ENCODE measurements at regions not wholly inside any gene's neighbourhood (a gene's known extent, or its start where the extent isn't known, plus 50 kb on each side); places are given as distances from the start of the nearest gene placed in this dataset.

DNA sequence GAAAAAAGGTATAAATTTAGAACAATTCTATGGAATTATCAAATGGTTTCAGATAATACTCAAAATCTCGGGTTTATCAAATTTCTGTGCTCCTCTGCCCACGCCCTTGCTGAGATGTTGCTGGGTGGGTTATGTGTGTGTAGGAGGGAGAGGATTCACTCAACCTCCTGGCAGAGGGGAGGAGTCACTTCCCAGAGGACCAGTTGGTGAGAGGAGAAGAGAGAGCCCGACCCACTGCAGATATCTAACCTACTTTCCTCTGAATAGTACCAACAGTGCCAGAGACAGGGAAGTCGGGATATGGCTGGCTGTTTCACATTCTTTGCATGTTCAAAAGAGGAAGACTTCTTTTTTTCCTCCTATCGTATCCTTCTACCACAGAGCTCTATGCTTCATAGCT, 187.1 kb upstream of the MAN1A1 start:
- intact Hi-C loops (cut with DNase I; ENCODE audit: low total_unique reads), result no loop called here
- Histone ChIP-seq H3K36me3 (no peaks in the 10 kb centered on the region), H3K9me3 (no peaks in the 10 kb centered on the region), H3K27me3 (replicated peaks in 1 of 7) (no peaks in the 10 kb centered on the region), H3K4me1 (no peaks in the 10 kb centered on the region), H3K4me3 (no peak overlapping the region), H3K27ac (no peak overlapping the region)
- TF ChIP-seq, protein P1, sequence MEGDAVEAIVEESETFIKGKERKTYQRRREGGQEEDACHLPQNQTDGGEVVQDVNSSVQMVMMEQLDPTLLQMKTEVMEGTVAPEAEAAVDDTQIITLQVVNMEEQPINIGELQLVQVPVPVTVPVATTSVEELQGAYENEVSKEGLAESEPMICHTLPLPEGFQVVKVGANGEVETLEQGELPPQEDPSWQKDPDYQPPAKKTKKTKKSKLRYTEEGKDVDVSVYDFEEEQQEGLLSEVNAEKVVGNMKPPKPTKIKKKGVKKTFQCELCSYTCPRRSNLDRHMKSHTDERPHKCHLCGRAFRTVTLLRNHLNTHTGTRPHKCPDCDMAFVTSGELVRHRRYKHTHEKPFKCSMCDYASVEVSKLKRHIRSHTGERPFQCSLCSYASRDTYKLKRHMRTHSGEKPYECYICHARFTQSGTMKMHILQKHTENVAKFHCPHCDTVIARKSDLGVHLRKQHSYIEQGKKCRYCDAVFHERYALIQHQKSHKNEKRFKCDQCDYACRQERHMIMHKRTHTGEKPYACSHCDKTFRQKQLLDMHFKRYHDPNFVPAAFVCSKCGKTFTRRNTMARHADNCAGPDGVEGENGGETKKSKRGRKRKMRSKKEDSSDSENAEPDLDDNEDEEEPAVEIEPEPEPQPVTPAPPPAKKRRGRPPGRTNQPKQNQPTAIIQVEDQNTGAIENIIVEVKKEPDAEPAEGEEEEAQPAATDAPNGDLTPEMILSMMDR (IDR thresholded peaks at IDR 0.05 in 8 of 11, conservative IDR thresholded peaks at IDR 0.05 in 3 of 11), result no peak
- TF ChIP-seq POLR2AphosphoS5 (IDR thresholded peaks at IDR 0.05) (no peak), POLR2A (IDR thresholded peaks at IDR 0.05) (no peak)
- DNase-seq, result no peak
- 75 to 88% (median 82%) methylated on average over 5 of the region's 5 CpGs for WGBS, 5 donors

DNA sequence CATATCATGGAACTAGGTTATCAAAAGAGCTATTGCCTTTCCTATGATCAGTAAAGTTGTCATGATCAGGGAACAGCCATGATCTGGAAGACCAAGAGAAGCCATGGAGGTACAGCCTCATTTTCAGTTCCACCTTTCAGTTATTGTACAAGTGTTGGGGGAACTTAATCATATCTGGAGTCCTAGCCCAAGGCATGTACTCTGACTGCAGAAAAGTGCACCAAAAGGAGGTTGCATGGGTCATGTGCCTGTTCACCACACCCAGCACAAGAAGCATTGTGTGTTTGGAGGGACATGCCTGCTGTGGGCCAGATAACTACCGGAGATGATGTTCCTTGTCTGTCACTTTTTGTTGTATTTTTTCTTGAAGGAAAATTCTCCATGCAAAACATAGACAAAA, 185.8 kb upstream of the MAN1A1 start:
- DNase-seq, result no peak
- 55 to 97% (median 91%) methylated on average over 1 of the region's 1 CpG for WGBS, 5 donors
- H3K36me3 ChIP-seq, result no peaks in the 10 kb centered on the region
- intact Hi-C loops (cut with DNase I; ENCODE audit: low total_unique reads), result no loop called here
- H3K27ac ChIP-seq, result no peak overlapping the region
- H3K4me1 ChIP-seq, result no peaks in the 10 kb centered on the region
- no peak overlapping the region for H3K4me3 ChIP-seq
- TF ChIP-seq POLR2AphosphoS5 (IDR thresholded peaks at IDR 0.05) (no peak), POLR2A (IDR thresholded peaks at IDR 0.05) (no peak)
- H3K27me3 ChIP-seq (replicated peaks in 1 of 7), result no peaks in the 10 kb centered on the region
- no peaks in the 10 kb centered on the region for H3K9me3 ChIP-seq

DNA sequence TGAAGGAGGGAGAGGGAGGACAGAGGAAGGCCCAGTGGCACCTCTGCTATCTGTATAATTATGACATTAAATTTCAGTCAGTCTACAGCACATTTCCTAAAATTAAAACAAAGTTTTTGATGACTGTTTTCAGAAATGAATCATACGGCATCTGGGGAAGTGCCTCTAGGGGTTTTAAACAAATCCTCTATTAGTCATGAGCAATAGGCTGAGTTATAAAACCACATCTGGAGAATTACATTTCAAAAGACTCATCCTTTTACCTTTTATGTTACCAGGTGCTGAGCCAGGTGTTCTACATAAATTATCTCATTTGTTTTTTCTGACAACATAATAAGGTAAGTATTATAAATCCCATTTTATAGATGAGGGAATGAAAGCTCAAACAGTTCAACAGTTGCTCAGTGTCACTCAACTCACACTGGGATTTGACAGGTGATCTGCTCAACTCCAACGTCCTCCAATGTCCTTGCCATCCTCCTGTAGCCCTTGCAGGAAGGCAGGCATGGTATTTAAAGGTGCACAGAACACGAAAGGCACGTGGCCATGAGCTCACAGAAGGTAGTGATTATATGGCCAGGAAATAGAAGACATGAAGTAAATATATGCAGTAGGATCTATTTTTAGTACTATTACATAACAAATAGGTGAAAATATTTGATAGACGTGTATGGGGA, 184.2 kb upstream of the MAN1A1 start:
- H3K9me3 ChIP-seq, result no peaks in the 10 kb centered on the region
- H3K27me3 ChIP-seq (replicated peaks in 1 of 7), result no peaks in the 10 kb centered on the region
- H3K4me1 ChIP-seq, result no peaks in the 10 kb centered on the region
- TF ChIP-seq POLR2A (IDR thresholded peaks at IDR 0.05), result no peak
- no peak for TF ChIP-seq POLR2AphosphoS5 (IDR thresholded peaks at IDR 0.05)
- TF ChIP-seq, protein P1 (IDR thresholded peaks at IDR 0.05 in 8 of 11, conservative IDR thresholded peaks at IDR 0.05 in 3 of 11), result no peak
- H3K36me3 ChIP-seq, result no peaks in the 10 kb centered on the region
- H3K27ac ChIP-seq, result no peak overlapping the region
- H3K4me3 ChIP-seq, result no peak overlapping the region
- intact Hi-C loops (cut with DNase I; ENCODE audit: low total_unique reads), result no loop called here
- no peak for DNase-seq
- 22 to 58% (median 49%) methylated on average over 5 of the region's 5 CpGs for WGBS, 5 donors

DNA sequence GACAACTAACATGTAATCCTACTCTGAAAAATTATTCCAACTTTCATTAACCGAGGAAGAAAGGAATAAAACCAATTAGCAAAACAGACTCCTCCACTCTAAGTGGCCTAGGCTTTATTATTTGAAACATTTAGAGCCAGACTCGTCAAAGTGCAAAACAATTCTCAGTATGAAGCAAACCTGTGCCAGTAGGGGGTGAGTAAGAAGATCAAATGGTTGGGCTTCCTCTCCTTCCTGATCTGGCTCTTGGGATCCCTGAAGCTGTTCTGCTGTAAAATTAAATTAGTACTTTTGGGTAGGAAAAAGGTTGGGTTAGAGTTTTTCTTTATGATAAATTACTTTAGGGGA, 177.6 kb upstream of the MAN1A1 start:
- WGBS, 5 donors, result 55 to 92% (median 73%) methylated on average over 2 of the region's 2 CpGs
- H3K36me3 ChIP-seq, result no peaks in the 10 kb centered on the region
- intact Hi-C loops (cut with DNase I; ENCODE audit: low total_unique reads), result no loop called here
- TF ChIP-seq POLR2AphosphoS5 (IDR thresholded peaks at IDR 0.05) (no peak), POLR2A (IDR thresholded peaks at IDR 0.05) (no peak)
- TF ChIP-seq, protein P1 (IDR thresholded peaks at IDR 0.05 in 8 of 11, conservative IDR thresholded peaks at IDR 0.05 in 3 of 11), result no peak
- no peak overlapping the region for H3K27ac ChIP-seq
- no peak overlapping the region for H3K4me3 ChIP-seq
- H3K4me1 ChIP-seq, result no peaks in the 10 kb centered on the region
- H3K9me3 ChIP-seq, result no peaks in the 10 kb centered on the region
- DNase-seq, result no peak
- no peaks in the 10 kb centered on the region for H3K27me3 ChIP-seq (replicated peaks in 1 of 7)

All from spleen (tissue), 11 donors.